ENCODE measurements at regions not wholly inside any gene's neighbourhood (a gene's known extent, or its start where the extent isn't known, plus 50 kb on each side); places are given as distances from the start of the nearest gene placed in this dataset.
"Not testable (repeated sequence)": the region's sequence is repeated elsewhere in the genome, so short reads cannot be mapped to it uniquely, and the experiment has no call there.

GRCh38 chr4:110424144-110424543, 51.8 kb upstream of the ENPEP start:
- in situ Hi-C loops (cut with HindIII; ENCODE audit: low pct_unique_long_range_greater_than_20kb, low sequenced_read_pairs) = no loop called here

GRCh38 chr4:110418641-110419040, 57.3 kb upstream of the ENPEP start:
- no peak for DNase-seq (ENCODE audit: low read depth)
- in situ Hi-C loops (cut with HindIII; ENCODE audit: low pct_unique_long_range_greater_than_20kb, low sequenced_read_pairs) = no loop called here

More at GRCh38 chr4:110424144-110424543, 51.8 kb upstream of the ENPEP start:
- DNase-seq (ENCODE audit: low read depth) = no peak

GRCh38 chr4:110417136-110417535, 58.8 kb upstream of the ENPEP start:
- in situ Hi-C loops (cut with HindIII; ENCODE audit: low pct_unique_long_range_greater_than_20kb, low sequenced_read_pairs) = no loop called here
- DNase-seq (ENCODE audit: low read depth) = no peak

DNA sequence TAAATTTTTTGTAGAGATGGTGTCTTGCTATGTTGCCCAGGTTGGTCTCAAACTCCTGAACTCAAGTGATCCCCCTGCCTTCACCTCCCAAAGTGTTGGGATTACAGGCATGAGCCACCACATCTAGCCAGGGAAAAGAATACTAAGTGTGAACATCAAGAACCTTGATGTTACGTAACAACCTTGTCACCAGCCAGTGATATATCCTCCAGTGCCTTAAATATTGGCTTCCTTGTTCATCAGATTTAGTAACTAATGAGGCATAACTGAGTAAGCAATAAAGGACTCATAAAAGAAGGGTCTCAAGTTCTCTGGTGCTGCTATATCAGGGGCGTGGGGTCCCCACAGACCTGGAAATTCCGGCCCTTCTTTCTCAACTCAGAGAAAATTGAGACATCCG, 60.5 kb upstream of the ENPEP start:
- in situ Hi-C loops (cut with HindIII; ENCODE audit: low pct_unique_long_range_greater_than_20kb, low sequenced_read_pairs) = no loop called here
- no peak for DNase-seq (ENCODE audit: low read depth)

- in situ Hi-C loops (cut with HindIII; ENCODE audit: low pct_unique_long_range_greater_than_20kb, low sequenced_read_pairs) = no loop called here
- no peak for DNase-seq (ENCODE audit: low read depth)
Observed at GRCh38 chr4:110415041-110415440, 60.9 kb upstream of the ENPEP start.

- in situ Hi-C loops (cut with HindIII; ENCODE audit: low pct_unique_long_range_greater_than_20kb, low sequenced_read_pairs) = no loop called here
- DNase-seq (ENCODE audit: low read depth) = no peak
Observed at GRCh38 chr4:110414561-110414920, 61.4 kb upstream of the ENPEP start.

DNA sequence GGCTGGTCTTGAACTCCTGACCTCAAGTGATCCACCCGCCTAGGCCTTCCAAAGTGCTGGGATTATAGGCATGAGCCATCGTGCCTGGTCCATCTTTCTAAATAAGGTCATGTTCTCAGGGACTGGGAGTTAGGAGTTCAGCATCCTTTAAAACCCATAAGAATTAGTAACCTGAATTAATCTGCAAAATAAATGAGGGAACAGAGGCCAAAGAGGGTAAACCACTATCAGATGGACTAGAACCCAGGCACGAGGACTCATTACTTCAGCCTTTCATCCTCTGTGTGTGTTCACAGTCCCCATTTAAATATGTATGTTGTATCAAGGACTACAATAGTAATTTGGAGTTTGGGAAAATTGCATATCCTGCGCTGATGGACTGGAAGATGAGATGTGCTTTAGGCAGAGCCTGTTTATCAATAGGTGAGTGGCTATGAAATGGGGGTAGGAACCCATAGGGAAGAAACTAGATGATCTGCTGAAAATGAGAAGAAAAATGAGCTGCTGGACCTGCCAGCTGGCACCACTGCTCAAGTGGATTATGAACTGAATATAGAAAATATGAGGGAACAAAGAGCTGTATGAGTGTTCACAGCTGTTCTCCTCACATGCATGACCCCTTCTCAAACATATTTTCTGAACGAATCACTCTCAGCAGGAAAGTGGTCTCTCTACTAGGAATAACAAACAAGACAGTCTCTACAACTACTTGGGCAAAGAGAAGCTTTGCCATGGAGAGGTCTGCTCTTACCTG, 62.0 kb upstream of the ENPEP start:
- DNase-seq (ENCODE audit: low read depth); in situ Hi-C loops (cut with HindIII; ENCODE audit: low pct_unique_long_range_greater_than_20kb, low sequenced_read_pairs): not testable (repeated sequence)

DNA sequence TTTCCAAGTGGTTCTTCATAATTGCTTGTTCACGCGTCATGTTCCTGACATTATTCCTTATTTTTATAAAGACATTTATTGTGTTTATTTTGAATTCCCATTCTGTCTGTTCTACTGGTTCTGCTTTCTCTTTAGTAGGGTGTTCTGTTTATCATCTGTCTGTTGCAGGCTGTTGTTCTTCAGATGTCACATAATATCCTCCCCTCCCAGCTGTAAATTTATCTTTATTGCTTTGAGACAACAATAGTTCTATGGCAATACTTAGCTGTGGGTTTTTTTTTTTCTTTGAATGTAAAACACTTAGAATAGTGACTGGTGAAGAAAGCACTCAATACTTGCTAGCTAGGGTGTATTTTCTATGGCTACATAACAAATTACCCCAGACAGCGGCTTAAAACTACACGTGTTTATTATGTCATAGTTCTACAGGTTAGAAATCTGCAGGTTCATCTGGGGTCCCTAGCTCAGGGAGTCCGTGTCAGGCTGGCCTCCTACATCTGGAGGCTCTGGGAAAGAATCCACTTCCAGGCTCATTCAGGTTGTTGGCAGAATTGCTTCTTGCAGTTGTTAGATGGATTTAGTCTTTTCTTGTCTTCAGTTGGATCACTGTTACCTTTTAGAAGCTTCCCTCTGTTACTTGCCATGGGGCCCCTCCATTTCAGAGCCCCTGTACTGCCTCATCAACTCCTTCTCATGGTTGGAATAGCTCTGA, 63.4 kb upstream of the ENPEP start:
- DNase-seq (ENCODE audit: low read depth) = no peak
- in situ Hi-C loops (cut with HindIII; ENCODE audit: low pct_unique_long_range_greater_than_20kb, low sequenced_read_pairs) = no loop called here

DNA sequence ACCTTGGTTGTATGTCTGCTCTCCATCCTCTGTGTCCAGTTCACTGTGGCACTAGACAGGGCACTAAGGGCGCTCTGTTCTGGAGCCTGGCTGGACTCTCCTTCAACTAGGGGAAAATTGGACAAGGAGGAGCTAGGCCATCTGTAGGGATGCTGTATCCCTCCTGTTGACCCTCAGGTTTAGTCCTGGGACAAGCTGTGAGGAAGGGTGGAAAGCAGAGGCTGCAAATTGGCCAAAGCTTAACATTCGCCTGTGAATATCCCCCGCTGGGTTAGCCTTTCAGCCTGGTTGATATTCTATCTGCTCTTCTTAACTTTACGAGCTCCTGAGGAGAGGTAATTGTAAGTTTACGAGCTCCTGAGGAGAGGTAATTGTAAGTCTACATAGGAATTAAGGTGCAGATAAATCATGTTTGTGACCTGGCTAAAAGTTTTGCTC, 64.4 kb upstream of the ENPEP start:
- in situ Hi-C loops (cut with HindIII; ENCODE audit: low pct_unique_long_range_greater_than_20kb, low sequenced_read_pairs) = no loop called here
- peak; percentile 61 for DNase-seq (ENCODE audit: low read depth)

- DNase-seq (ENCODE audit: low read depth); in situ Hi-C loops (cut with HindIII; ENCODE audit: low pct_unique_long_range_greater_than_20kb, low sequenced_read_pairs): not testable (repeated sequence)
Observed at GRCh38 chr4:110410853-110411573, 64.9 kb upstream of the ENPEP start.

- in situ Hi-C loops (cut with HindIII; ENCODE audit: low pct_unique_long_range_greater_than_20kb, low sequenced_read_pairs) = no loop called here
- DNase-seq (ENCODE audit: low read depth) = no peak
Observed at GRCh38 chr4:110400086-110400485, 75.9 kb upstream of the ENPEP start.

- in situ Hi-C loops (cut with HindIII; ENCODE audit: low pct_unique_long_range_greater_than_20kb, low sequenced_read_pairs); DNase-seq (ENCODE audit: low read depth): not testable (repeated sequence)
Observed at GRCh38 chr4:110399046-110399445, 76.9 kb upstream of the ENPEP start.

DNA sequence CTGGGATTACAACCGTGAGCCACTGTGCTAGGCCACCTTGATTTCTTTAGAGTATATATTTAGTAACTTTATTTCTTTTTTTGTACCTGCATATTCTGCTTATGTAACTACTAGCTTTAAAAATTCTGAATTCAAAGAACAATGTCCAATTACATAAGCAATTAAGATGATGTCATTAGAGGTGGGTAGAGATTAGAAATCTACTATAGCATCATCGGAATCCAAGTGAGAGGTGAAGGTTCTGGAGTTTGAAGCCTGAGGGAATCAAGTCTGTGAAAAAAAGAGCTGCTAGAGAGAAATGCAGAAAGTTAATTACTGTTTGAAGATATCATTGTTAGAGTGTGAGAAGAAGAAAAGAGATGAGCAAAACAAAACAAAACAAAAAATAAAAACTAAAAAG, 79.0 kb upstream of the ENPEP start:
- in situ Hi-C loops (cut with HindIII; ENCODE audit: low pct_unique_long_range_greater_than_20kb, low sequenced_read_pairs) = no loop called here
- DNase-seq (ENCODE audit: low read depth) = no peak

GRCh38 chr4:110395421-110395820, 80.5 kb upstream of the ENPEP start:
- DNase-seq (ENCODE audit: low read depth) = no peak
- in situ Hi-C loops (cut with HindIII; ENCODE audit: low pct_unique_long_range_greater_than_20kb, low sequenced_read_pairs) = no loop called here

DNA sequence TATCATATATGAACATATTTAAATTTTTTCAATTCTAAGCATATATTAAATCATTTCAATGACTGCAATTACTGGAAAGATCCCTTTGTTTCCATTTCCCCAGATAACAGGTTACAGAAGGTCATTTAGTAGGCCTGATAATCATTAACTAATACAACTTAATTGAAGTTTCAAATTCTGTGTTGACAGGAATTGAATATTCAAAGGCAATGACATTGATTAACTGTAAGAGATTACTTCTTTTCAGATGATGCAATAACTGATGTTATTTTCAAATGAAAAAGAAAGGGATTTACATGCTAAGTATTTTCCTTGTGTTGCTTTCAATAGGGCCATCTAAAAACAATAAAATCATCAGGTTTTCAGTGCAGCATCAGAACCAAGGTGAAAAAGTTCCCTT, 81.1 kb upstream of the ENPEP start:
- DNase-seq (ENCODE audit: low read depth) = no peak

GRCh38 chr4:110381784-110382183, 94.2 kb upstream of the ENPEP start:
- in situ Hi-C loops (cut with HindIII; ENCODE audit: low pct_unique_long_range_greater_than_20kb, low sequenced_read_pairs) = no loop called here
- DNase-seq (ENCODE audit: low read depth) = no peak

More for the DNA sequence above, 81.1 kb upstream of the ENPEP start:
- in situ Hi-C loops (cut with HindIII; ENCODE audit: low pct_unique_long_range_greater_than_20kb, low sequenced_read_pairs) = no loop called here

GRCh38 chr4:110372485-110372884, 103.5 kb upstream of the ENPEP start:
- DNase-seq (ENCODE audit: low read depth) = no peak
- in situ Hi-C loops (cut with HindIII; ENCODE audit: low pct_unique_long_range_greater_than_20kb, low sequenced_read_pairs) = no loop called here

GRCh38 chr4:110371016-110371770, 104.8 kb upstream of the ENPEP start:
- in situ Hi-C loops (cut with HindIII; ENCODE audit: low pct_unique_long_range_greater_than_20kb, low sequenced_read_pairs) = no loop called here
- DNase-seq (ENCODE audit: low read depth) = peak; percentile 95
